WTC11 (cell line): ENCODE measurements at regions not wholly inside any gene's neighbourhood (a gene's known extent, or its start where the extent isn't known, plus 50 kb on each side); places are given as distances from the start of the nearest gene placed in this dataset.

Experiments used
- ATAC-seq: fragments of 200-7000 bp; cut with Tn5 transposase; 2 replicates; pipeline ENCODE4 v1.10.0; 2021; ENCODE audit warnings: mild to moderate bottlenecking, moderate library complexity
- CTCF ChIA-PET: fragments of 300-600 bp; sonication (Branson Sonifier 250); formaldehyde crosslinking; loops from one replicate; lab custom pipeline; 2021; ENCODE audit warnings: antibody characterized with exemption; lab: Charles Lee
- POLR2A ChIA-PET: fragments of 350-600 bp; sonication (Branson Sonifier 250); formaldehyde crosslinking; loops from one replicate; lab custom pipeline; 2021; ENCODE audit warnings: antibody characterized with exemption; lab: Charles Lee
- DNase-seq: peaks from one replicate; pipeline ENCODE4 v3.0.0; 2021; ENCODE audit warnings: low spot score
- H3K27ac Mint-ChIP-seq: 2 replicates; pipeline ENCODE4 v1.8.0; 2021; ENCODE audit warnings: mixed read lengths
- H3K27me3 Mint-ChIP-seq: 2 replicates; pipeline ENCODE4 v1.8.0; 2021; ENCODE audit warnings: low read depth, mild to moderate bottlenecking, moderate library complexity, mixed read lengths
- H3K36me3 Mint-ChIP-seq: 2 replicates; pipeline ENCODE4 v1.8.0; 2021; ENCODE audit warnings: mixed read lengths
- H3K4me1 Mint-ChIP-seq: 2 replicates; pipeline ENCODE4 v1.8.0; 2022; ENCODE audit warnings: mixed read lengths
- H3K4me3 Mint-ChIP-seq: 2 replicates; pipeline ENCODE4 v1.8.0; 2021; ENCODE audit warnings: mild to moderate bottlenecking, moderate library complexity, mixed read lengths
- H3K9me3 Mint-ChIP-seq: 2 replicates; pipeline ENCODE4 v1.8.0; 2021; ENCODE audit warnings: mixed read lengths
- AR ChIP-seq: fragments of 250-450 bp; sonication (Bioruptor Pico); IDR thresholded peaks from 2 replicates; pipeline ENCODE4 v1.9.0; 2021; ENCODE audit warnings: mild to moderate bottlenecking
- ATF2 ChIP-seq: sonication (generic); formaldehyde crosslinking; IDR thresholded peaks from 2 replicates; pipeline ENCODE4 v1.8.1; 2022; ENCODE audit warnings: low read depth, missing genetic modification reagents, borderline replicate concordance
- CBFB ChIP-seq: sonication (generic); formaldehyde crosslinking; IDR thresholded peaks from 2 replicates; pipeline ENCODE4 v1.8.1; 2022; ENCODE audit warnings: mild to moderate bottlenecking, low read depth, missing genetic modification reagents
- E2F4 ChIP-seq: sonication (generic); formaldehyde crosslinking; IDR thresholded peaks from 2 replicates; pipeline ENCODE4 v1.8.1; 2022; ENCODE audit warnings: low read depth, mild to moderate bottlenecking, moderate library complexity, missing genetic modification reagents, borderline replicate concordance
- GTF2I ChIP-seq: fragments of 250-450 bp; sonication (Bioruptor Pico); conservative IDR thresholded peaks from 2 replicates; pipeline ENCODE4 v1.4.0; 2021; ENCODE audit warnings: mild to moderate bottlenecking
- IRF2 ChIP-seq: sonication (generic); formaldehyde crosslinking; IDR thresholded peaks from 2 replicates; pipeline ENCODE4 v1.8.0; 2022; ENCODE audit warnings: low read depth, missing genetic modification reagents, borderline replicate concordance
- JAZF1 ChIP-seq: fragments of 250-450 bp; sonication (Bioruptor Pico); IDR thresholded peaks from 2 replicates; pipeline ENCODE4 v1.9.0; 2021; ENCODE audit warnings: moderate library complexity, mild to moderate bottlenecking, inconsistent platforms
- JUN ChIP-seq: sonication (generic); formaldehyde crosslinking; IDR thresholded peaks from 2 replicates; pipeline ENCODE4 v1.8.0; 2023; ENCODE audit warnings: mild to moderate bottlenecking, missing genetic modification reagents
- NFYB ChIP-seq: sonication (generic); formaldehyde crosslinking; conservative IDR thresholded peaks from 2 replicates; pipeline ENCODE4 v1.8.0; 2022; ENCODE audit warnings: low read depth, missing genetic modification reagents
- OVOL2 ChIP-seq: fragments of 250-450 bp; sonication (Bioruptor Pico); IDR thresholded peaks from 2 replicates; pipeline ENCODE4 v1.9.0; 2021; ENCODE audit warnings: mild to moderate bottlenecking, borderline replicate concordance
- TEAD4 ChIP-seq: sonication (generic); formaldehyde crosslinking; IDR thresholded peaks from 2 replicates; pipeline ENCODE4 v1.8.0; 2022; ENCODE audit warnings: mild to moderate bottlenecking, missing genetic modification reagents
- ZNF121 ChIP-seq: sonication (generic); formaldehyde crosslinking; IDR thresholded peaks from 2 replicates; pipeline ENCODE4 v1.8.0; 2023; ENCODE audit warnings: missing genetic modification reagents
- ZNF512 ChIP-seq: sonication (generic); formaldehyde crosslinking; IDR thresholded peaks from 2 replicates; pipeline ENCODE4 v1.8.1; 2022; ENCODE audit warnings: missing genetic modification reagents, borderline replicate concordance
- ZNF532 ChIP-seq: fragments of 250-450 bp; sonication (Bioruptor Pico); IDR thresholded peaks from 2 replicates; pipeline ENCODE4 v1.9.0; 2021; ENCODE audit warnings: mild to moderate bottlenecking, borderline replicate concordance
- ZSCAN18 ChIP-seq: fragments of 250-450 bp; sonication (Bioruptor Pico); IDR thresholded peaks from 2 replicates; pipeline ENCODE4 v2.1.2; 2022; ENCODE audit warnings: mild to moderate bottlenecking, moderate library complexity

GRCh38 chr17:13425390-13425789 lies 176.3 kb downstream of the HS3ST3A1 start:
- H3K4me3 Mint-ChIP-seq: no peak overlapping the region
- no peaks in the 10 kb centered on the region; the same call in 1 of the 2 replicates for H3K27me3 Mint-ChIP-seq
- ChIA-PET POLR2A (no interaction called here), CTCF (no interaction called here)
- H3K27ac Mint-ChIP-seq: no peak overlapping the region
- ATAC-seq (no peak), DNase-seq (no peak)
- H3K4me1 Mint-ChIP-seq: no peaks in the 10 kb centered on the region
- H3K36me3 Mint-ChIP-seq: no peaks in the 10 kb centered on the region
- H3K9me3 Mint-ChIP-seq: peaks cover 5% of the 10 kb centered on the region
- TF ChIP-seq ZNF121 (no peak), IRF2 (CRISPR knock-in tag) (no peak), GTF2I (CRISPR knock-in tag) (no peak), JAZF1 (CRISPR knock-in tag) (no peak), E2F4 (CRISPR knock-in tag) (no peak), ZSCAN18 (CRISPR knock-in tag) (no peak), AR (CRISPR knock-in tag) (no peak), NFYB (CRISPR knock-in tag) (no peak), ZNF512 (CRISPR knock-in tag) (no peak), CBFB (no peak), ZNF532 (CRISPR knock-in tag) (no peak), TEAD4 (CRISPR knock-in tag) (no peak), JUN (CRISPR knock-in tag) (no peak), OVOL2 (CRISPR knock-in tag) (no peak), ATF2 (no peak)
